HL-60 (cell line): ENCODE measurements at regions not wholly inside any gene's neighbourhood (a gene's known extent, or its start where the extent isn't known, plus 50 kb on each side); places are given as distances from the start of the nearest gene placed in this dataset.

ENCODE experiments used
- DNase-seq, 2 experiments: peaks; one replicate each; pipeline ENCODE4 v3.0.0-alpha.2; 2010 to 2020; ENCODE audit warnings: low read depth in 1 of 2, low spot score in 1 of 2
- H3K27ac ChIP-seq: fragments of 250-450 bp; sonication (Bioruptor Pico); replicated peaks from 2 replicates; pipeline ENCODE4 v1.5.1; 2020; ENCODE audit warnings: mild to moderate bottlenecking, moderate library complexity
- H3K27me3 ChIP-seq: fragments of 250-450 bp; sonication (Bioruptor Pico); 2 replicates; pipeline ENCODE4 v1.5.1; 2021; ENCODE audit warnings: mild to moderate bottlenecking, moderate library complexity; ENCODE audit not compliant: insufficient read depth, poor library complexity, severe bottlenecking
- H3K4me3 ChIP-seq: replicated peaks from 2 replicates; pipeline ENCODE4 v1.5.1; 2011; ENCODE audit warnings: mild to moderate bottlenecking, control low read depth, low read length; ENCODE audit not compliant: insufficient read depth
- GABPA ChIP-seq: IDR thresholded peaks from 2 replicates; pipeline ENCODE4 v1.6.1; 2012; ENCODE audit warnings: low read depth
- POLR2AphosphoS5 ChIP-seq: IDR thresholded peaks from 2 replicates; pipeline ENCODE4 v1.6.1; 2012; ENCODE audit warnings: low read depth
- SPI1 ChIP-seq: IDR thresholded peaks from 2 replicates; pipeline ENCODE4 v1.6.1; 2012; ENCODE audit warnings: low read depth, mild to moderate bottlenecking, borderline replicate concordance
- TF ChIP-seq, protein P1 (sequence below): IDR thresholded peaks from one replicate; pipeline ENCODE4 v1.5.1; 2011; ENCODE audit warnings: low read length, control low read depth, inconsistent platforms; ENCODE audit not compliant: insufficient read depth
- TF ChIP-seq, protein P2 (sequence below): IDR thresholded peaks from 2 replicates; pipeline ENCODE4 v1.6.1; 2012; ENCODE audit warnings: low read depth; ENCODE audit not compliant: insufficient replicate concordance

GRCh38 chr15:85314146-85314545, 66.3 kb upstream of the AKAP13 start:
- DNase-seq: no peak
- Histone ChIP-seq H3K27ac (no peak overlapping the region), H3K27me3 (no peaks in the 10 kb centered on the region), H3K4me3 (no peak overlapping the region)
- no peak for TF ChIP-seq GABPA
- no peak for TF ChIP-seq POLR2AphosphoS5
- TF ChIP-seq SPI1: no peak
- TF ChIP-seq, protein P1, sequence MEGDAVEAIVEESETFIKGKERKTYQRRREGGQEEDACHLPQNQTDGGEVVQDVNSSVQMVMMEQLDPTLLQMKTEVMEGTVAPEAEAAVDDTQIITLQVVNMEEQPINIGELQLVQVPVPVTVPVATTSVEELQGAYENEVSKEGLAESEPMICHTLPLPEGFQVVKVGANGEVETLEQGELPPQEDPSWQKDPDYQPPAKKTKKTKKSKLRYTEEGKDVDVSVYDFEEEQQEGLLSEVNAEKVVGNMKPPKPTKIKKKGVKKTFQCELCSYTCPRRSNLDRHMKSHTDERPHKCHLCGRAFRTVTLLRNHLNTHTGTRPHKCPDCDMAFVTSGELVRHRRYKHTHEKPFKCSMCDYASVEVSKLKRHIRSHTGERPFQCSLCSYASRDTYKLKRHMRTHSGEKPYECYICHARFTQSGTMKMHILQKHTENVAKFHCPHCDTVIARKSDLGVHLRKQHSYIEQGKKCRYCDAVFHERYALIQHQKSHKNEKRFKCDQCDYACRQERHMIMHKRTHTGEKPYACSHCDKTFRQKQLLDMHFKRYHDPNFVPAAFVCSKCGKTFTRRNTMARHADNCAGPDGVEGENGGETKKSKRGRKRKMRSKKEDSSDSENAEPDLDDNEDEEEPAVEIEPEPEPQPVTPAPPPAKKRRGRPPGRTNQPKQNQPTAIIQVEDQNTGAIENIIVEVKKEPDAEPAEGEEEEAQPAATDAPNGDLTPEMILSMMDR: no peak
- TF ChIP-seq, protein P2, sequence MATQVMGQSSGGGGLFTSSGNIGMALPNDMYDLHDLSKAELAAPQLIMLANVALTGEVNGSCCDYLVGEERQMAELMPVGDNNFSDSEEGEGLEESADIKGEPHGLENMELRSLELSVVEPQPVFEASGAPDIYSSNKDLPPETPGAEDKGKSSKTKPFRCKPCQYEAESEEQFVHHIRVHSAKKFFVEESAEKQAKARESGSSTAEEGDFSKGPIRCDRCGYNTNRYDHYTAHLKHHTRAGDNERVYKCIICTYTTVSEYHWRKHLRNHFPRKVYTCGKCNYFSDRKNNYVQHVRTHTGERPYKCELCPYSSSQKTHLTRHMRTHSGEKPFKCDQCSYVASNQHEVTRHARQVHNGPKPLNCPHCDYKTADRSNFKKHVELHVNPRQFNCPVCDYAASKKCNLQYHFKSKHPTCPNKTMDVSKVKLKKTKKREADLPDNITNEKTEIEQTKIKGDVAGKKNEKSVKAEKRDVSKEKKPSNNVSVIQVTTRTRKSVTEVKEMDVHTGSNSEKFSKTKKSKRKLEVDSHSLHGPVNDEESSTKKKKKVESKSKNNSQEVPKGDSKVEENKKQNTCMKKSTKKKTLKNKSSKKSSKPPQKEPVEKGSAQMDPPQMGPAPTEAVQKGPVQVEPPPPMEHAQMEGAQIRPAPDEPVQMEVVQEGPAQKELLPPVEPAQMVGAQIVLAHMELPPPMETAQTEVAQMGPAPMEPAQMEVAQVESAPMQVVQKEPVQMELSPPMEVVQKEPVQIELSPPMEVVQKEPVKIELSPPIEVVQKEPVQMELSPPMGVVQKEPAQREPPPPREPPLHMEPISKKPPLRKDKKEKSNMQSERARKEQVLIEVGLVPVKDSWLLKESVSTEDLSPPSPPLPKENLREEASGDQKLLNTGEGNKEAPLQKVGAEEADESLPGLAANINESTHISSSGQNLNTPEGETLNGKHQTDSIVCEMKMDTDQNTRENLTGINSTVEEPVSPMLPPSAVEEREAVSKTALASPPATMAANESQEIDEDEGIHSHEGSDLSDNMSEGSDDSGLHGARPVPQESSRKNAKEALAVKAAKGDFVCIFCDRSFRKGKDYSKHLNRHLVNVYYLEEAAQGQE: no peak

DNA sequence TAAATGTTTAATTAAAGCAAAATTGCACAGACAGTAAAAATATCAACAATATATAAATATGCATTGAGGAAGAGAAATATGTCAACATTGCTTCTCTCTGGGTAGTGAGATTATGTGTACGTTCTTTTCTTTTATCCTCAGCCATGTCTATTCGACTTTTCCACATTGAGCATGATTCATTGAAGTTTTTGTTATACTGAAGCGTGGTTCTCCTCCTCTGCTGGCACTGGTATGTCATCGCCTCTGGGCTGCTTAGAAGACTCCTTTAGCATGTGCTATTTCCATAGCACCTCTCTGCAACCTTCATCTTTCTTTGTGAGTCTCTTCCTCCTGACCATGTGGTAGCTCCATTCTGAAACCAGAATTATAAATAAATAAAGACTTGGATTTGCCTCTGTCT, 65.8 kb upstream of the AKAP13 start:
- Histone ChIP-seq H3K27ac (no peak overlapping the region), H3K4me3 (no peak overlapping the region), H3K27me3 (no peaks in the 10 kb centered on the region)
- no peak for DNase-seq
- TF ChIP-seq GABPA (no peak), SPI1 (no peak), POLR2AphosphoS5 (no peak)
- TF ChIP-seq, protein P2: no peak
- TF ChIP-seq, protein P1: no peak

GRCh38 chr15:85316244-85316934, 64.0 kb upstream of the AKAP13 start:
- Histone ChIP-seq H3K4me3 (no peak overlapping the region), H3K27ac (no peak overlapping the region), H3K27me3 (no peaks in the 10 kb centered on the region)
- no peak for DNase-seq
- TF ChIP-seq GABPA (no peak), SPI1 (no peak), POLR2AphosphoS5 (no peak)
- TF ChIP-seq, protein P1: no peak
- TF ChIP-seq, protein P2: no peak
